ENCODE measurements at regions not wholly inside any gene's neighbourhood (a gene's known extent, or its start where the extent isn't known, plus 50 kb on each side); places are given as distances from the start of the nearest gene placed in this dataset.
"Not testable (repeated sequence)": the region's sequence is repeated elsewhere in the genome, so short reads cannot be mapped to it uniquely, and the experiment has no call there.

DNA sequence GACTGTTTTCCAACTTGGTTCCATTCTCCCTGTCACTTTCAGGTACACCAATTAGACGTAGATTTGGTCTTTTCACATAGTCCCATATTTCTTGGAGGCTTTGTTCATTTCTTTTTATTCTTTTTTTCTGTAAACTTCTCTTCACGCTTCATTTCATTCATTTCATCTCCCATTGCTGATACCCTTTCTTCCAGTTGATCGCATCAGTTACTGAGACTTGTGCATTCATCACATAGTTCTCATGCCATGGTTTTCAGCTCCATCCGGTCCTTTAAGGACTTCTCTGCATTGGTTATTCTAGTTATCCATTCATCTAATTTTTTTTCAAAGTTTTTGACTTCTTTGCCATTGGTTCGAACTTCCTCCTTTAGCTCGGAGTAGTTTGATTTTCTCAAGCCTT lies 66.9 kb upstream of the ADAMTS3 start:
- TF ChIP-seq, protein P1, sequence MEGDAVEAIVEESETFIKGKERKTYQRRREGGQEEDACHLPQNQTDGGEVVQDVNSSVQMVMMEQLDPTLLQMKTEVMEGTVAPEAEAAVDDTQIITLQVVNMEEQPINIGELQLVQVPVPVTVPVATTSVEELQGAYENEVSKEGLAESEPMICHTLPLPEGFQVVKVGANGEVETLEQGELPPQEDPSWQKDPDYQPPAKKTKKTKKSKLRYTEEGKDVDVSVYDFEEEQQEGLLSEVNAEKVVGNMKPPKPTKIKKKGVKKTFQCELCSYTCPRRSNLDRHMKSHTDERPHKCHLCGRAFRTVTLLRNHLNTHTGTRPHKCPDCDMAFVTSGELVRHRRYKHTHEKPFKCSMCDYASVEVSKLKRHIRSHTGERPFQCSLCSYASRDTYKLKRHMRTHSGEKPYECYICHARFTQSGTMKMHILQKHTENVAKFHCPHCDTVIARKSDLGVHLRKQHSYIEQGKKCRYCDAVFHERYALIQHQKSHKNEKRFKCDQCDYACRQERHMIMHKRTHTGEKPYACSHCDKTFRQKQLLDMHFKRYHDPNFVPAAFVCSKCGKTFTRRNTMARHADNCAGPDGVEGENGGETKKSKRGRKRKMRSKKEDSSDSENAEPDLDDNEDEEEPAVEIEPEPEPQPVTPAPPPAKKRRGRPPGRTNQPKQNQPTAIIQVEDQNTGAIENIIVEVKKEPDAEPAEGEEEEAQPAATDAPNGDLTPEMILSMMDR (IDR thresholded peaks at IDR 0.05; ENCODE audit: insufficient read depth, low read length, poor library complexity, severe bottlenecking): not testable (repeated sequence)
- not testable (repeated sequence) for TF ChIP-seq EZH2phosphoT487 (conservative IDR thresholded peaks at IDR 0.05; ENCODE audit: low read length)

Measured in SU-DHL-6 (cell line).